HG03039 (cell line): ENCODE measurements at regions not wholly inside any gene's neighbourhood (a gene's known extent, or its start where the extent isn't known, plus 50 kb on each side); places are given as distances from the start of the nearest gene placed in this dataset.

Experiments used
- ATAC-seq: cut with Tn5 transposase; IDR thresholded peaks from one replicate; pipeline ENCODE4 v1.9.1; 2021; ENCODE audit warnings: mild to moderate bottlenecking, moderate library complexity; ENCODE audit not compliant: unreplicated experiment

GRCh38 chr6:43953256-43953655 lies 174.0 kb downstream of the MRPL14 start:
- no peak for ATAC-seq

- ATAC-seq, result no peak
These were observed 174.5 kb downstream of the MRPL14 start for GRCh38 chr6:43952746-43953145.

GRCh38 chr6:43951756-43952675 lies 175.2 kb downstream of the MRPL14 start:
- no peak for ATAC-seq

- no peak for ATAC-seq
These were observed 176.0 kb downstream of the MRPL14 start for GRCh38 chr6:43951063-43951755.

DNA sequence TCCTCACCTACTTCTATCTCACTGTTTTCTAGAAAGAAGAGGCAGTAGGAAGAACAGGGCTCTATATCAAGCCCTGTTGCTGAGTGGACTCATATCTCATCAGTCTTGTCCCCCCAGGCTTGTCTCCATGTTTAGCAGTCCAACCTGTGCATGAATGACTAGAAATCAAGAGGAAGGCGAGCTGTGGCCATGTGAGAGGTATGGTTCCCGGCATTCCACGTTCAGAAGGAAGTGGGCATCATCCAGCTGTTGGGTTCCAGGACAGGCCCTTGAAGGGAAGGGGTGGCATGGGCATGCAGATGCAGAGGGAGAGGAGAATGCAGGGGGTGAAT lies 176.6 kb downstream of the MRPL14 start:
- ATAC-seq, result no peak

DNA sequence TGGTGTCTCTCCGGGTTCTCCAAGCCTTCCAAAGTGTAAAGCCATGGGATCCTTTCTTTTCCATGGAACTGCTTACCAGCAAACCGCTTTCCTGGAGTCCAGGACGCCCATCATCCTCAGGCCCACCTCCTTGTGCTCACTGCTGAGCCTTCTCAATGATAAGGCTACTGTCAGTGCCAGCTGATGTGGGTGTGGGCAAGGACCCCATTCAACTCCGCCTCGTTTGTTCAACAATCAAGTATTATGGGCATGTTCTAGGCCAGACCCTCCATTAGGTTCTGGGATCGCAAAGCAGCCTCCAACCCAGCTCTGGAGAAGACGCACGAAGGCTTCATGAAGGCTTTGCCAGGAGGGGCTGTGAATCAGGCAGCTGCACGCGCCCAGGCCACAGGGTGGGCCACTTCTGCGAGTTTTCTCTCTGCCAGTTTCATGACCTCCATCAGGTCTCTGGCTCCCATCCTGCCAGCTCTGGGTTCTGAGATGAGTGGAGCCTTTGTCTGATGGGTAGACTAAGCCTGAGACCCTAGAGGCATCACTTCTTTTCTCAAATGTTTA lies 177.1 kb downstream of the MRPL14 start:
- ATAC-seq, result no peak

GRCh38 chr6:43949551-43949991 lies 177.7 kb downstream of the MRPL14 start:
- ATAC-seq, result no peak

DNA sequence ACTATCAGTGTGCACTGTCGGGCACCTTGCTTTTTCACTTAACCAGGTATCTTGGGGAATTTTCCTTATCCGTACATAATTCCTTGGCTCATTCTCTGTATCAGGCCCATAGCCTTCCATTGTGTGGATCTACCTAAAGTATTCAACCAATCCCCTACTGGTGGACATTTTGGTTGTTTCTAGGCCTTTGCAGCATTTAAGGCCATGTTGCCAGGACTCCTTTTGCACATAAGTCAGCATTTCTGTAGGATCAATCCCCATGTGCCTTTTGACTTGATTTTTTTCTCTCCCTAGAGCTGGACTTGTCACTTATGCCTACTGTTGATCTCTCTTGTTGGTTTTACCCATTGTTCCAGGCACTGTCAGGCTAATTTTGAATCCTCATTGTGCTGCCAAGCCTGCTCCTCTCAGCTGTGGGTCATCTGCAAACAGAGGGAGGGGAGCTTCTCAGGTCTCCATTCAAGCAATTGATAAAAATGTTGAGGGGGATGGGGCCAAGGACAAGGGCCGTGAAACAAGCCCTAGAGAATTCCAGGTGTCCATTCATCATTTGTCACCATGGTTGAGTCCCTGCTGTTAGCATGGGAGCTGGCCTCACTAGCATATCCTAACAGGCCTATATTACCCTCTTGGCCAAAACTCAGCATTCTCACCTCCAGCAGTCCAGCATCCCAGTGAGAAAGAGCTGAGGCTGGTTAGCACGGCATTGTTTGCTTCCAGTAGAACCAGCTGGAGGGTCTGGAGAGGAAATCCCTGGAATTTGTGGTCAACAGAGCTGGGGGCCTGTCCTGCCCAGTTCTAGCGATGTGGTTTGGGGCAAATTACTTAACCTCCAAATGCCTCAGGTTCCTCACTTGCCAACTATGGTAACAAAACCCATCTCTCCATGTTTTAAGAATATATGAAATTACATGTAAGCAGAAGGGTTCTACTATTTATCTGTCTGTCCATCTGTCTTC lies 178.4 kb downstream of the MRPL14 start:
- no peak for ATAC-seq

- no peak for ATAC-seq
These were observed 177.8 kb downstream of the VEGFA start for GRCh38 chr6:43947860-43948259.

GRCh38 chr6:43946641-43947363 lies 176.8 kb downstream of the VEGFA start:
- ATAC-seq, result no peak

GRCh38 chr6:43945768-43946080 lies 175.7 kb downstream of the VEGFA start:
- ATAC-seq, result no peak

GRCh38 chr6:43944908-43945767 lies 175.1 kb downstream of the VEGFA start:
- no peak for ATAC-seq

GRCh38 chr6:43943781-43944250 lies 173.8 kb downstream of the VEGFA start:
- no peak for ATAC-seq

- no peak for ATAC-seq
These were observed 173.2 kb downstream of the VEGFA start for GRCh38 chr6:43943099-43943766.

DNA sequence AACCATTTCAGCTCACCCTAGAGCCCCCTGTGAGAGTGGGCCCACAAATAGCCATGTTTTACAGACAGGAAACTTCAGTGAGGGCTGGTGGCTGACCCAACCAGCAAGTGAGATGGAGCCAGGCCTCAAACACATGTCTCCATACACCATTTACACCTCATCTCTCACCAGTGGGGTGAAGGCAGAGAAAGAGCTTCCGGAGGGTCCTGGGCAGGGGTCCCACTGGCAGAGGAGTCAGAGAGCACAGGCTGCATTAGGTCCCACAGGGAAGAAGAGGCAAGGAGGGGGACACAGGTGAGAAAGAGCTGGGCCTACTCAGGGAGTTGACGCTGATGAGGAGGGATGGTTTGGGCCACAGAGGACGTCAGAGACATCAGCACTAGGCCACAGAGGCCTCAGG lies 172.6 kb downstream of the VEGFA start:
- no peak for ATAC-seq

DNA sequence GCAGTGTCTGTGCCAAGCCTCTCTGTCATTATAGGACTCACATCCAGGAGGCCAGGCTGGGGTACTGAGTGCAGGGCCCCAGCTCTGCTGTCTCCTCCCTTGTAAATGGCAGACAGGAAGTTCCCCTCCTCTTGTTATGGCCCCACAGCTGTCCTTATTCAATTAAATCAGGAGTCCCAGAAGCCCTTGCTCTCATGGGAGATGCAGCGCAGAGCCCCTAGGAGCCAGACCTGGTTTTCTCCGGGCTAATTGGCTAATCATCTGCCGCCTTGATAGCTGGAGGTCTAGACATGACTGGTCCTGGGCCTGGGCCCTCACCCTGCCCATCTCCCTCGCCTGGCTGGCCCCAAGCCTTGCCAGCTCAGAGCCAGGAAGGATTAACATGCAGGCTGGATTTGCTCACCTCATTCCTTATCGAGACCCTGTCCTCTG lies 172.0 kb downstream of the VEGFA start:
- ATAC-seq, result no peak

DNA sequence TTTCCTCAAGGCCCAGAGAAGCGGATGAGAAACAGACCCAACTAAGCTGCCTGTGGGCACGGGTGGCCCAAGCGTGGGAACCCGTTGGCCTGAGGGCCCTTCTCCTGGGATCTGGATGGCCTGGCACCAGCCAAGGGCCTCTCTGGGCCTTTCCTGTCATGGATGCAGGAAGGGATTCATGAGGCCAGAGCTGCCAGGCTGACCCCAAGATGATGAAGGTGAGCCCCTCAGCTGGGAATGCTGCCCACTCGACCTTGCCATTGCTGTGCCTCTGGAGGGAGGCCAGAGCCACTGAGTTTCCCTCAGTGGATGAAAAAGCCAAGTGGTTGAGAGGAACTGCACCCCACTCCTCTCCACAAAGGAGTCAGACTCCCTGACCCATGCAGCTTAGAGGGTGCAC lies 171.2 kb downstream of the VEGFA start:
- ATAC-seq, result no peak

- no peak for ATAC-seq
These were observed 170.5 kb downstream of the VEGFA start for GRCh38 chr6:43940393-43941087.
